Left hindlimb (tissue), 1 donor: ENCODE measurements at regions not wholly inside any gene's neighbourhood (a gene's known extent, or its start where the extent isn't known, plus 50 kb on each side); places are given as distances from the start of the nearest gene placed in this dataset.

Experiments
- DNase-seq: peaks from one replicate; pipeline ENCODE4 v3.0.0-alpha.2; 2018

GRCh38 chrX:16222151-16222550 lies 54.9 kb downstream of the MAGEB17 start:
- DNase-seq: no peak

- DNase-seq: no peak
Observed at GRCh38 chrX:16223385-16223784, 56.1 kb downstream of the MAGEB17 start.

- no peak for DNase-seq
Observed at GRCh38 chrX:16239211-16239610, 71.9 kb downstream of the MAGEB17 start.

- DNase-seq: no peak
Observed at GRCh38 chrX:16240231-16240905, 73.1 kb downstream of the MAGEB17 start.

GRCh38 chrX:16240968-16241367 lies 73.7 kb downstream of the MAGEB17 start:
- DNase-seq: no peak

GRCh38 chrX:16250296-16250695 lies 83.0 kb downstream of the MAGEB17 start:
- no peak for DNase-seq

GRCh38 chrX:16251782-16252181 lies 84.5 kb downstream of the MAGEB17 start:
- DNase-seq: no peak

GRCh38 chrX:16258882-16259281 lies 91.6 kb downstream of the MAGEB17 start:
- no peak for DNase-seq

- DNase-seq: no peak
Observed at GRCh38 chrX:16267431-16267830, 100.2 kb downstream of the MAGEB17 start.

- no peak for DNase-seq
Observed at GRCh38 chrX:16268206-16268605, 100.9 kb downstream of the MAGEB17 start.

- no peak for DNase-seq
Observed at GRCh38 chrX:16278927-16279326, 111.6 kb downstream of the MAGEB17 start.

- no peak for DNase-seq
Observed at GRCh38 chrX:16282209-16282608, 114.9 kb downstream of the MAGEB17 start.

GRCh38 chrX:16284842-16285241 lies 117.6 kb downstream of the MAGEB17 start:
- DNase-seq: no peak

- no peak for DNase-seq
Observed at GRCh38 chrX:16290997-16291396, 123.7 kb downstream of the MAGEB17 start.

- DNase-seq: no peak
Observed at GRCh38 chrX:16300831-16301230, 133.6 kb downstream of the MAGEB17 start.

GRCh38 chrX:16304751-16305150 lies 137.5 kb downstream of the MAGEB17 start:
- DNase-seq: no peak

- no peak for DNase-seq
Observed at GRCh38 chrX:16305187-16305586, 137.9 kb downstream of the MAGEB17 start.

- no peak for DNase-seq
Observed at GRCh38 chrX:16307950-16308349, 140.7 kb downstream of the MAGEB17 start.

GRCh38 chrX:16308773-16309172 lies 141.5 kb downstream of the MAGEB17 start:
- DNase-seq: no peak

- DNase-seq: no peak
Observed at GRCh38 chrX:16310326-16310725, 143.0 kb downstream of the MAGEB17 start.

- no peak for DNase-seq
Observed at GRCh38 chrX:16311671-16312070, 144.4 kb downstream of the MAGEB17 start.

- DNase-seq: no peak
Observed at GRCh38 chrX:16312761-16313623, 145.7 kb downstream of the MAGEB17 start.

- DNase-seq: no peak
Observed at GRCh38 chrX:16316331-16316730, 149.1 kb downstream of the MAGEB17 start.

GRCh38 chrX:16319929-16320328 lies 152.6 kb downstream of the MAGEB17 start:
- no peak for DNase-seq
